H1 (cell line): ENCODE measurements at regions not wholly inside any gene's neighbourhood (a gene's known extent, or its start where the extent isn't known, plus 50 kb on each side); places are given as distances from the start of the nearest gene placed in this dataset.

Experiments
- KDM1A ChIP-seq: fragments of 200-600, 300-600 bp; sonication (generic); IDR thresholded peaks from 2 replicates; pipeline ENCODE4 v1.7.1; 2016; ENCODE audit warnings: mild to moderate bottlenecking, low read length, borderline replicate concordance
- POLR2A ChIP-seq, 2 experiments: IDR thresholded peaks; 1 replicate in 1 of 2; 2 replicates in 1 of 2; pipeline ENCODE4 v1.6.1; 2011; ENCODE audit warnings: low read depth in 2 of 2, low read length in 2 of 2, mild to moderate bottlenecking in 2 of 2; ENCODE audit errors: control extremely low read depth in 1 of 2
- RAD21 ChIP-seq, 2 experiments: IDR thresholded peaks in 1 of 2; conservative IDR thresholded peaks in 1 of 2; 2 replicates each; pipeline ENCODE4 v1.6.1; 2011; ENCODE audit warnings: low read depth in 2 of 2, low read length in 2 of 2, improper control_type of control experiment in 1 of 2, inconsistent platforms in 1 of 2, mild to moderate bottlenecking in 1 of 2, moderate library complexity in 1 of 2
- SRF ChIP-seq: IDR thresholded peaks from 2 replicates; pipeline ENCODE4 v1.6.1; 2011; ENCODE audit warnings: mild to moderate bottlenecking, low read depth, low read length, moderate library complexity
- YY1 ChIP-seq: IDR thresholded peaks from 2 replicates; pipeline ENCODE4 v1.6.1; 2011; ENCODE audit warnings: low read depth, mild to moderate bottlenecking, low read length
- TF ChIP-seq, protein P1 (sequence below), 3 experiments: IDR thresholded peaks; 1 replicate in 2 of 3; 2 replicates in 1 of 3; pipeline versions ENCODE4 v1.5.1 to v1.6.1; 2011; ENCODE audit warnings: low read length in 3 of 3, mild to moderate bottlenecking in 3 of 3, inconsistent platforms in 2 of 3, low read depth in 1 of 3, moderate library complexity in 1 of 3; ENCODE audit not compliant: insufficient read depth in 1 of 3; ENCODE audit errors: control extremely low read depth in 1 of 3

DNA sequence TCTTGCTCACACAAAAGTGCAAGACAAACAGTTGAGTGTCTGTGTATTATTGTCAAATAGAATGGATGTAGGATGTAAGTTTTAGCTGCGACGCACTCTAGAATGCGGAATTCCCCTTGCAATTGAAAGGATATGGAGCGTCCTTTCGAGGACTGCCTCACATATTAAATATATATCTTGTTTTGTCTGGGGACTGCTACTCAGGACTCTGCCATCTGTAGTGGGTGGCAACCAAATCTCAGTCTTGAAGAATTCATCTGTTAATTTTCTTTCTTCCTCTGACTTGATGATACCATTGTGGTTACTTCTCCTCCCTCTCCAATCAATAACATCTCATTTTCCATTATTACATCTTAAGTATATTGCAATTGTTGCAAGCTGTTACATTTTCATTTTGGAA is 121.6 kb downstream of the SOX4 start (continued):
- no peak for TF ChIP-seq KDM1A
- no peak for TF ChIP-seq RAD21 (IDR thresholded peaks at IDR 0.05 in 1 of 2, conservative IDR thresholded peaks at IDR 0.05 in 1 of 2; ENCODE audit: low read depth in 2 of 2, low read length in 2 of 2)
- TF ChIP-seq, protein P1, sequence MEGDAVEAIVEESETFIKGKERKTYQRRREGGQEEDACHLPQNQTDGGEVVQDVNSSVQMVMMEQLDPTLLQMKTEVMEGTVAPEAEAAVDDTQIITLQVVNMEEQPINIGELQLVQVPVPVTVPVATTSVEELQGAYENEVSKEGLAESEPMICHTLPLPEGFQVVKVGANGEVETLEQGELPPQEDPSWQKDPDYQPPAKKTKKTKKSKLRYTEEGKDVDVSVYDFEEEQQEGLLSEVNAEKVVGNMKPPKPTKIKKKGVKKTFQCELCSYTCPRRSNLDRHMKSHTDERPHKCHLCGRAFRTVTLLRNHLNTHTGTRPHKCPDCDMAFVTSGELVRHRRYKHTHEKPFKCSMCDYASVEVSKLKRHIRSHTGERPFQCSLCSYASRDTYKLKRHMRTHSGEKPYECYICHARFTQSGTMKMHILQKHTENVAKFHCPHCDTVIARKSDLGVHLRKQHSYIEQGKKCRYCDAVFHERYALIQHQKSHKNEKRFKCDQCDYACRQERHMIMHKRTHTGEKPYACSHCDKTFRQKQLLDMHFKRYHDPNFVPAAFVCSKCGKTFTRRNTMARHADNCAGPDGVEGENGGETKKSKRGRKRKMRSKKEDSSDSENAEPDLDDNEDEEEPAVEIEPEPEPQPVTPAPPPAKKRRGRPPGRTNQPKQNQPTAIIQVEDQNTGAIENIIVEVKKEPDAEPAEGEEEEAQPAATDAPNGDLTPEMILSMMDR (IDR thresholded peaks at IDR 0.05; ENCODE audit: control extremely low read depth in 1 of 3, insufficient read depth in 1 of 3, low read depth in 1 of 3, low read length in 3 of 3): no peak
- TF ChIP-seq SRF: no peak
- no peak for TF ChIP-seq YY1
- TF ChIP-seq POLR2A (IDR thresholded peaks at IDR 0.05; ENCODE audit: control extremely low read depth in 1 of 2, low read depth in 2 of 2, low read length in 2 of 2): no peak
